ENCODE measurements at regions not wholly inside any gene's neighbourhood (a gene's known extent, or its start where the extent isn't known, plus 50 kb on each side); places are given as distances from the start of the nearest gene placed in this dataset.

GRCh38 chr15:60077581-60078359 is 73.7 kb downstream of the FOXB1 start:
- no peak for TF ChIP-seq CTCF (IDR thresholded peaks at IDR 0.05; ENCODE audit: insufficient read depth, low read length)
- TF ChIP-seq POLR2AphosphoS5 (IDR thresholded peaks at IDR 0.05; ENCODE audit: low read depth): no peak
- TF ChIP-seq GABPA (IDR thresholded peaks at IDR 0.05; ENCODE audit: low read depth): no peak

Measured in HL-60 (cell line).